CD14-positive monocyte (primary cell): ENCODE measurements at regions not wholly inside any gene's neighbourhood (a gene's known extent, or its start where the extent isn't known, plus 50 kb on each side); places are given as distances from the start of the nearest gene placed in this dataset.

Source experiments
- DNase-seq, 3 donors: peaks; one replicate each; pipeline ENCODE4 v3.0.0-alpha.2; 2011 to 2022
- H2AFZ ChIP-seq: 2 replicates; pipeline ENCODE4 v1.6.0; 2012; ENCODE audit warnings: mild to moderate bottlenecking, low read depth, low read length, inconsistent platforms; ENCODE audit not compliant: insufficient read depth, poor library complexity, severe bottlenecking
- H3K27ac ChIP-seq, 2 donors: 1 replicate in 1 of 2; 2 replicates in 1 of 2; pipeline ENCODE4 v1.5.1; 2012 to 2013; ENCODE audit warnings: low read length in 2 of 2, control low read depth in 1 of 2, inconsistent platforms in 1 of 2, low read depth in 1 of 2, mild to moderate bottlenecking in 1 of 2
- H3K27me3 ChIP-seq, 2 donors: one replicate each; pipeline versions ENCODE4 v1.6.0 to v1.6.1; 2011 to 2013; ENCODE audit warnings: low read length in 2 of 2; ENCODE audit not compliant: control insufficient read depth in 2 of 2, insufficient read depth in 2 of 2
- H3K36me3 ChIP-seq, 2 donors: replicated peaks in 1 of 2; 1 replicate in 1 of 2; 2 replicates in 1 of 2; pipeline versions ENCODE4 v1.5.1 to v1.6.1; 2012 to 2013; ENCODE audit warnings: low read length in 2 of 2, control low read depth in 1 of 2, inconsistent platforms in 1 of 2, mild to moderate bottlenecking in 1 of 2; ENCODE audit not compliant: insufficient read depth in 2 of 2, control insufficient read depth in 1 of 2
- H3K4me1 ChIP-seq, 2 donors: 1 replicate in 1 of 2; 2 replicates in 1 of 2; pipeline versions ENCODE4 v1.5.1 to v1.6.1; 2012 to 2013; ENCODE audit warnings: low read length in 2 of 2, control low read depth in 1 of 2, inconsistent platforms in 1 of 2, mild to moderate bottlenecking in 1 of 2, moderate library complexity in 1 of 2; ENCODE audit not compliant: insufficient read depth in 2 of 2, control insufficient read depth in 1 of 2
- H3K4me2 ChIP-seq: replicated peaks from 2 replicates; pipeline ENCODE3; 2012; ENCODE audit warnings: low read length, moderate library complexity, mild to moderate bottlenecking; ENCODE audit not compliant: poor library complexity, severe bottlenecking; ENCODE audit errors: extremely low read depth
- H3K4me3 ChIP-seq, 3 experiments: fragments of 200-600 bp in 1 of 3; sonication (generic) in 1 of 3; replicated peaks in 1 of 3; 1 replicate in 2 of 3; 2 replicates in 1 of 3; pipeline ENCODE4 v1.5.1; 2011 to 2013; ENCODE audit warnings: low read length in 3 of 3, mild to moderate bottlenecking in 3 of 3, control low read depth in 2 of 3, low read depth in 2 of 3, inconsistent platforms in 1 of 3, moderate library complexity in 1 of 3
- H3K79me2 ChIP-seq: 2 replicates; pipeline ENCODE4 v1.6.0; 2012; ENCODE audit warnings: mild to moderate bottlenecking, control low read depth, inconsistent platforms, low read length, moderate library complexity; ENCODE audit not compliant: insufficient read depth
- H3K9ac ChIP-seq: 2 replicates; pipeline ENCODE4 v1.6.0; 2017; ENCODE audit warnings: low read length, mild to moderate bottlenecking; ENCODE audit not compliant: insufficient read depth, poor library complexity, severe bottlenecking
- H3K9me3 ChIP-seq, 2 donors: replicated peaks in 1 of 2; 1 replicate in 1 of 2; 2 replicates in 1 of 2; pipeline versions ENCODE4 v1.5.1 to v1.6.1; 2012 to 2013; ENCODE audit warnings: low read length in 2 of 2, control low read depth in 1 of 2; ENCODE audit not compliant: control insufficient read depth in 1 of 2, insufficient read depth in 1 of 2
- H4K20me1 ChIP-seq: 2 replicates; pipeline ENCODE4 v1.6.0; 2012; ENCODE audit warnings: mild to moderate bottlenecking, low read length, control low read depth, moderate library complexity; ENCODE audit not compliant: insufficient read depth
- H3K27ac Mint-ChIP-seq, 7 donors: one replicate each; pipeline ENCODE4 v1.8.0; 2020; ENCODE audit warnings: mild to moderate bottlenecking in 7 of 7, mixed read lengths in 7 of 7, moderate library complexity in 6 of 7, inconsistent platforms in 2 of 7
- H3K27me3 Mint-ChIP-seq, 3 donors: one replicate each; pipeline ENCODE4 v1.8.0; 2021 to 2022; ENCODE audit warnings: low read depth in 3 of 3, mild to moderate bottlenecking in 3 of 3, mixed read lengths in 3 of 3, moderate library complexity in 3 of 3, inconsistent platforms in 1 of 3
- H3K36me3 Mint-ChIP-seq, 2 donors: one replicate each; pipeline ENCODE4 v1.8.0; 2020; ENCODE audit warnings: mixed read lengths in 2 of 2, inconsistent platforms in 1 of 2, mild to moderate bottlenecking in 1 of 2
- H3K4me1 Mint-ChIP-seq: one replicate; pipeline ENCODE4 v1.8.0; 2020; ENCODE audit warnings: mild to moderate bottlenecking, mixed read lengths
- H3K4me3 Mint-ChIP-seq, 2 donors: one replicate each; pipeline ENCODE4 v1.8.0; 2020; ENCODE audit warnings: mild to moderate bottlenecking in 2 of 2, mixed read lengths in 2 of 2, moderate library complexity in 1 of 2
- H3K9me3 Mint-ChIP-seq, 7 donors: one replicate each; pipeline ENCODE4 v1.8.0; 2020 to 2022; ENCODE audit warnings: mixed read lengths in 7 of 7, mild to moderate bottlenecking in 6 of 7, moderate library complexity in 6 of 7, inconsistent platforms in 2 of 7
- CTCF ChIP-seq: fragments of 200-600 bp; IDR thresholded peaks from one replicate; pipeline ENCODE4 v1.8.0; 2022; ENCODE audit warnings: antibody characterized with exemption, mild to moderate bottlenecking
- WGBS: methylation state at CpG from one replicate; pipeline ENCODE4 v1.1.5; 2013; ENCODE audit warnings: missing lambda C conversion rate; ENCODE audit not compliant: insufficient coverage; 5-methylcytosine and 5-hydroxymethylcytosine counted together
- intact Hi-C, 2 donors: fragments of 100-400 bp; cut with micrococcal nuclease; formaldehyde crosslinking; loops; one replicate each; pipeline versions ENCODE4 v1.15.0 to v1.15.1; 2023

GRCh38 chr22:49637255-49637760 is 190.4 kb downstream of the BRD1 start:
- no peak for DNase-seq
- Mint-ChIP-seq H3K27me3 (peaks cover 0 to 2% (median 0%) of the 10 kb centered on the region in 3 donors), H3K27ac (no peak overlapping the region), H3K36me3 (peaks cover 19 to 24% of the 10 kb centered on the region in 2 donors), H3K9me3 (no peaks in the 10 kb centered on the region), H3K4me3 (no peak overlapping the region), H3K4me1 (peaks cover 6% of the 10 kb centered on the region)
- Histone ChIP-seq H3K9ac (no peak overlapping the region), H3K27me3 (no peaks in the 10 kb centered on the region), H3K9me3 (no peaks in the 10 kb centered on the region), H3K4me1 (peaks cover 0 to 7% of the 10 kb centered on the region in 2 donors), H3K36me3 (peaks cover 3 to 16% of the 10 kb centered on the region in 2 donors), H2AFZ (no peak overlapping the region), H3K4me3 (no peak overlapping the region), H3K79me2 (peaks cover 30% of the 10 kb centered on the region), H4K20me1 (peaks cover 99% of the 10 kb centered on the region), H3K4me2 (no peak overlapping the region), H3K27ac (no peak overlapping the region)
- TF ChIP-seq CTCF: no peak
- 97% methylated on average over 19 of the region's 28 CpGs for WGBS
- intact Hi-C loops: no loop called here

GRCh38 chr22:49636649-49637048 is 191.0 kb downstream of the BRD1 start:
- no peaks in the 10 kb centered on the region for H3K9me3 Mint-ChIP-seq
- Histone ChIP-seq H3K9ac (no peak overlapping the region), H4K20me1 (peaks cover 99% of the 10 kb centered on the region), H3K27me3 (no peaks in the 10 kb centered on the region), H3K9me3 (no peaks in the 10 kb centered on the region), H3K4me3 (no peak overlapping the region), H3K4me1 (peaks cover 0 to 7% of the 10 kb centered on the region in 2 donors), H3K79me2 (peaks cover 26% of the 10 kb centered on the region), H3K36me3 (peaks cover 3 to 11% of the 10 kb centered on the region in 2 donors), H3K4me2 (no peak overlapping the region), H3K27ac (no peak overlapping the region), H2AFZ (no peak overlapping the region)
- 97% methylated on average over 16 of the region's 17 CpGs for WGBS
- H3K27ac Mint-ChIP-seq: no peak overlapping the region
- peaks cover 21 to 26% of the 10 kb centered on the region in 2 donors for H3K36me3 Mint-ChIP-seq
- no peak overlapping the region for H3K4me3 Mint-ChIP-seq
- intact Hi-C loops: no loop called here
- peaks cover 0 to 2% (median 0%) of the 10 kb centered on the region in 3 donors for H3K27me3 Mint-ChIP-seq
- TF ChIP-seq CTCF: no peak
- H3K4me1 Mint-ChIP-seq: peaks cover 6% of the 10 kb centered on the region
- no peak for DNase-seq
